ENCODE measurements at regions not wholly inside any gene's neighbourhood (a gene's known extent, or its start where the extent isn't known, plus 50 kb on each side); places are given as distances from the start of the nearest gene placed in this dataset.

DNA sequence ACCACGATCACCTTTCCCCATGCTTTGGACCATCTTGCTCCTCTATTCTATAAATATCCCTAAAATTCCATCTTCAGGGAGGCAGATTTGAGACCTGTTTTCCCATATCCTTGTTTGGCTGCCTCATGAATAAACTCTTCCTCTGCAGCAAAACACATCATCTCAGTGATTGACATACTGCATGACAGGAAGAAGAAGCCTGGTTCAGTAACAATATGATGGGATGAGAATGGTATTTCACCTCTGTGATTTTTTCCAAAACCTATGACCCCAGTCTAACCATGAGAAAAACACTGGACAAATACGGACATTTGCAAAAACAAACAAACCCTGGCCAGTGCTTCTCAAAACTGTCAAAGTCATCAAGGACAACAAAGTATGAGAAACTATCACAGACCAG, 53.8 kb upstream of the ZSWIM5 start:
- TF ChIP-seq POLR2A (IDR thresholded peaks at IDR 0.05; ENCODE audit: low read depth, low read length): no peak
- no peak for TF ChIP-seq RCOR1 (conservative IDR thresholded peaks at IDR 0.05; ENCODE audit: low read depth, low read length)
- no peak for TF ChIP-seq TAF1 (IDR thresholded peaks at IDR 0.05; ENCODE audit: borderline replicate concordance, low read depth, low read length)
- no peak for TF ChIP-seq EZH2 (IDR thresholded peaks at IDR 0.05; ENCODE audit: borderline replicate concordance, control insufficient read depth, low read depth, low read length)
- TF ChIP-seq, protein P1, sequence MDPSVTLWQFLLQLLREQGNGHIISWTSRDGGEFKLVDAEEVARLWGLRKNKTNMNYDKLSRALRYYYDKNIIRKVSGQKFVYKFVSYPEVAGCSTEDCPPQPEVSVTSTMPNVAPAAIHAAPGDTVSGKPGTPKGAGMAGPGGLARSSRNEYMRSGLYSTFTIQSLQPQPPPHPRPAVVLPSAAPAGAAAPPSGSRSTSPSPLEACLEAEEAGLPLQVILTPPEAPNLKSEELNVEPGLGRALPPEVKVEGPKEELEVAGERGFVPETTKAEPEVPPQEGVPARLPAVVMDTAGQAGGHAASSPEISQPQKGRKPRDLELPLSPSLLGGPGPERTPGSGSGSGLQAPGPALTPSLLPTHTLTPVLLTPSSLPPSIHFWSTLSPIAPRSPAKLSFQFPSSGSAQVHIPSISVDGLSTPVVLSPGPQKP (IDR thresholded peaks at IDR 0.05; ENCODE audit: low read depth, low read length): no peak
- TF ChIP-seq, protein P2, sequence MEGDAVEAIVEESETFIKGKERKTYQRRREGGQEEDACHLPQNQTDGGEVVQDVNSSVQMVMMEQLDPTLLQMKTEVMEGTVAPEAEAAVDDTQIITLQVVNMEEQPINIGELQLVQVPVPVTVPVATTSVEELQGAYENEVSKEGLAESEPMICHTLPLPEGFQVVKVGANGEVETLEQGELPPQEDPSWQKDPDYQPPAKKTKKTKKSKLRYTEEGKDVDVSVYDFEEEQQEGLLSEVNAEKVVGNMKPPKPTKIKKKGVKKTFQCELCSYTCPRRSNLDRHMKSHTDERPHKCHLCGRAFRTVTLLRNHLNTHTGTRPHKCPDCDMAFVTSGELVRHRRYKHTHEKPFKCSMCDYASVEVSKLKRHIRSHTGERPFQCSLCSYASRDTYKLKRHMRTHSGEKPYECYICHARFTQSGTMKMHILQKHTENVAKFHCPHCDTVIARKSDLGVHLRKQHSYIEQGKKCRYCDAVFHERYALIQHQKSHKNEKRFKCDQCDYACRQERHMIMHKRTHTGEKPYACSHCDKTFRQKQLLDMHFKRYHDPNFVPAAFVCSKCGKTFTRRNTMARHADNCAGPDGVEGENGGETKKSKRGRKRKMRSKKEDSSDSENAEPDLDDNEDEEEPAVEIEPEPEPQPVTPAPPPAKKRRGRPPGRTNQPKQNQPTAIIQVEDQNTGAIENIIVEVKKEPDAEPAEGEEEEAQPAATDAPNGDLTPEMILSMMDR (IDR thresholded peaks at IDR 0.05 in 2 of 3, conservative IDR thresholded peaks at IDR 0.05 in 1 of 3; ENCODE audit: control insufficient read depth in 2 of 3, extremely low read depth in 1 of 3, insufficient read depth in 1 of 3, low read depth in 3 of 3, low read length in 3 of 3): no peak
- TF ChIP-seq NRF1 (conservative IDR thresholded peaks at IDR 0.05; ENCODE audit: low read depth, low read length): no peak
- no peak for TF ChIP-seq POLR2AphosphoS5 (IDR thresholded peaks at IDR 0.05; ENCODE audit: low read length)
- no peak for TF ChIP-seq JUNB (IDR thresholded peaks at IDR 0.05)
- no peak for TF ChIP-seq SIX5 (IDR thresholded peaks at IDR 0.05; ENCODE audit: low read depth, low read length, severe bottlenecking)
- no peak for TF ChIP-seq NR2C2 (IDR thresholded peaks at IDR 0.05; ENCODE audit: borderline replicate concordance, control insufficient read depth, insufficient read length, low read depth)
- TF ChIP-seq, protein P3, sequence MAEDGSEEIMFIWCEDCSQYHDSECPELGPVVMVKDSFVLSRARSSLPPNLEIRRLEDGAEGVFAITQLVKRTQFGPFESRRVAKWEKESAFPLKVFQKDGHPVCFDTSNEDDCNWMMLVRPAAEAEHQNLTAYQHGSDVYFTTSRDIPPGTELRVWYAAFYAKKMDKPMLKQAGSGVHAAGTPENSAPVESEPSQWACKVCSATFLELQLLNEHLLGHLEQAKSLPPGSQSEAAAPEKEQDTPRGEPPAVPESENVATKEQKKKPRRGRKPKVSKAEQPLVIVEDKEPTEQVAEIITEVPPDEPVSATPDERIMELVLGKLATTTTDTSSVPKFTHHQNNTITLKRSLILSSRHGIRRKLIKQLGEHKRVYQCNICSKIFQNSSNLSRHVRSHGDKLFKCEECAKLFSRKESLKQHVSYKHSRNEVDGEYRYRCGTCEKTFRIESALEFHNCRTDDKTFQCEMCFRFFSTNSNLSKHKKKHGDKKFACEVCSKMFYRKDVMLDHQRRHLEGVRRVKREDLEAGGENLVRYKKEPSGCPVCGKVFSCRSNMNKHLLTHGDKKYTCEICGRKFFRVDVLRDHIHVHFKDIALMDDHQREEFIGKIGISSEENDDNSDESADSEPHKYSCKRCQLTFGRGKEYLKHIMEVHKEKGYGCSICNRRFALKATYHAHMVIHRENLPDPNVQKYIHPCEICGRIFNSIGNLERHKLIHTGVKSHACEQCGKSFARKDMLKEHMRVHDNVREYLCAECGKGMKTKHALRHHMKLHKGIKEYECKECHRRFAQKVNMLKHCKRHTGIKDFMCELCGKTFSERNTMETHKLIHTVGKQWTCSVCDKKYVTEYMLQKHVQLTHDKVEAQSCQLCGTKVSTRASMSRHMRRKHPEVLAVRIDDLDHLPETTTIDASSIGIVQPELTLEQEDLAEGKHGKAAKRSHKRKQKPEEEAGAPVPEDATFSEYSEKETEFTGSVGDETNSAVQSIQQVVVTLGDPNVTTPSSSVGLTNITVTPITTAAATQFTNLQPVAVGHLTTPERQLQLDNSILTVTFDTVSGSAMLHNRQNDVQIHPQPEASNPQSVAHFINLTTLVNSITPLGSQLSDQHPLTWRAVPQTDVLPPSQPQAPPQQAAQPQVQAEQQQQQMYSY (CRISPR knock-in tag; IDR thresholded peaks at IDR 0.05): no peak
